ENCODE measurements at regions not wholly inside any gene's neighbourhood (a gene's known extent, or its start where the extent isn't known, plus 50 kb on each side); places are given as distances from the start of the nearest gene placed in this dataset.

DNA sequence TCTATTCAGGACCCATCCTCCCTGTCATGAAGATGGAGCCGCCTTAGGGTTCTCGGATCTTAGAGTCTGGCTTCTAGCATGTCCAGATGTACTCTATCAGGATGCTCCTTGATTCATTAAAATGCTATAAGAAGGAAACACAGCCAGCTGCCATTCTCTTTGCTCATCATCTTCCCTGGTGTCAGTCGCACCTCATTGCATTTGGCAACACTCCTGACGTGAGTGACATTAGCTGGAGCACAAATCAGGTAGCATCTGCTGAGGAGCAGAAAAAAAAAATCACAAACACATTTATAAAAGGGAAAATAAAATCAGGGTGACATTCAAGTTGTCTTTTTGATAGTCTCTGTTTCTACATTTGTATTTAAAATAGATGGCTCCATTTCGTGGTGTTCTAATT, 226.1 kb upstream of the NMUR2 start:
- no TSS peak for BruUV-seq (replicated peaks)
- in situ Hi-C loops (cut with HindIII; ENCODE audit: extremely low pct_ligation_motif_present, low pct_unique_long_range_greater_than_20kb), result no loop called here
- no peak for ATAC-seq

GRCh38 chr5:152632360-152632759, 227.3 kb upstream of the NMUR2 start:
- in situ Hi-C loops (cut with HindIII; ENCODE audit: extremely low pct_ligation_motif_present, low pct_unique_long_range_greater_than_20kb) (no loop called here), intact Hi-C loops (cut with micrococcal nuclease; ENCODE audit: unreplicated experiment) (no loop called here)
- H3K4me3 ChIP-seq (replicated peaks in 1 of 3; ENCODE audit: insufficient read depth in 1 of 3, low read depth in 2 of 3, low read length in 3 of 3), result no peak overlapping the region
- no peaks in the 10 kb centered on the region for H3K79me2 ChIP-seq (ENCODE audit: insufficient read depth, low read length)
- ChIA-PET CTCF (ENCODE audit: low intra/inter-chr PET ratio, low total read pairs) (no interaction called here), POLR2A (no interaction called here)
- DNase-seq (ENCODE audit: low spot score) (no peak), ATAC-seq (no peak), FAIRE-seq (no peak)
- H3K27me3 ChIP-seq (ENCODE audit: control insufficient read depth in 1 of 2, insufficient read depth in 2 of 2, low read length in 2 of 2), result no peaks in the 10 kb centered on the region
- no peak overlapping the region for H2AFZ ChIP-seq (ENCODE audit: low read length)
- no peaks in the 10 kb centered on the region for H3K36me3 ChIP-seq (replicated peaks in 1 of 2; ENCODE audit: control insufficient read depth in 1 of 2, insufficient read depth in 2 of 2, low read length in 2 of 2)
- no peaks in the 10 kb centered on the region for H4K20me1 ChIP-seq (ENCODE audit: insufficient read depth, low read length)
- peaks cover 12% of the 10 kb centered on the region for H3K9me3 ChIP-seq (ENCODE audit: low read length)
- no peak overlapping the region for H3K4me2 ChIP-seq (ENCODE audit: low read depth, low read length)
- 7% methylated on average over 2 of the region's 2 CpGs for WGBS (ENCODE audit: low lambda C conversion rate)
- no peak overlapping the region for H3K9ac ChIP-seq (ENCODE audit: insufficient read depth, low read depth, low read length)
- no peaks in the 10 kb centered on the region for H3K4me1 ChIP-seq (ENCODE audit: insufficient read depth, low read length)
- BruUV-seq (replicated peaks), result no TSS peak
- H3K27ac ChIP-seq (ENCODE audit: extremely low read length, insufficient read depth, low read length), result no peak overlapping the region
- TF ChIP-seq CHD4 (IDR thresholded peaks at IDR 0.05; ENCODE audit: borderline replicate concordance, low read length) (no peak), BATF2 (CRISPR knock-in tag; IDR thresholded peaks at IDR 0.05) (no peak), ZNF496 (CRISPR knock-in tag; IDR thresholded peaks at IDR 0.05; ENCODE audit: insufficient replicate concordance) (no peak), HHEX (CRISPR knock-in tag; IDR thresholded peaks at IDR 0.05) (no peak), TOE1 (CRISPR knock-in tag; IDR thresholded peaks at IDR 0.05) (no peak), ZNF160 (CRISPR knock-in tag; IDR thresholded peaks at IDR 0.05) (no peak), SIX4 (CRISPR knock-in tag; IDR thresholded peaks at IDR 0.05) (no peak), SOX5 (CRISPR knock-in tag; IDR thresholded peaks at IDR 0.05; ENCODE audit: borderline replicate concordance) (no peak), PAX8 (CRISPR knock-in tag; IDR thresholded peaks at IDR 0.05; ENCODE audit: borderline replicate concordance) (no peak), MEF2D (CRISPR knock-in tag; IDR thresholded peaks at IDR 0.05) (no peak), FOXK1 (CRISPR knock-in tag; IDR thresholded peaks at IDR 0.05; ENCODE audit: borderline replicate concordance, low read depth) (no peak)
- TF ChIP-seq, protein P1, sequence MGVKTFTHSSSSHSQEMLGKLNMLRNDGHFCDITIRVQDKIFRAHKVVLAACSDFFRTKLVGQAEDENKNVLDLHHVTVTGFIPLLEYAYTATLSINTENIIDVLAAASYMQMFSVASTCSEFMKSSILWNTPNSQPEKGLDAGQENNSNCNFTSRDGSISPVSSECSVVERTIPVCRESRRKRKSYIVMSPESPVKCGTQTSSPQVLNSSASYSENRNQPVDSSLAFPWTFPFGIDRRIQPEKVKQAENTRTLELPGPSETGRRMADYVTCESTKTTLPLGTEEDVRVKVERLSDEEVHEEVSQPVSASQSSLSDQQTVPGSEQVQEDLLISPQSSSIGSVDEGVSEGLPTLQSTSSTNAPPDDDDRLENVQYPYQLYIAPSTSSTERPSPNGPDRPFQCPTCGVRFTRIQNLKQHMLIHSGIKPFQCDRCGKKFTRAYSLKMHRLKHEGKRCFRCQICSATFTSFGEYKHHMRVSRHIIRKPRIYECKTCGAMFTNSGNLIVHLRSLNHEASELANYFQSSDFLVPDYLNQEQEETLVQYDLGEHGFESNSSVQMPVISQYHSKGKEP (CRISPR knock-in tag; IDR thresholded peaks at IDR 0.05), result no peak
- TF ChIP-seq, protein P2, sequence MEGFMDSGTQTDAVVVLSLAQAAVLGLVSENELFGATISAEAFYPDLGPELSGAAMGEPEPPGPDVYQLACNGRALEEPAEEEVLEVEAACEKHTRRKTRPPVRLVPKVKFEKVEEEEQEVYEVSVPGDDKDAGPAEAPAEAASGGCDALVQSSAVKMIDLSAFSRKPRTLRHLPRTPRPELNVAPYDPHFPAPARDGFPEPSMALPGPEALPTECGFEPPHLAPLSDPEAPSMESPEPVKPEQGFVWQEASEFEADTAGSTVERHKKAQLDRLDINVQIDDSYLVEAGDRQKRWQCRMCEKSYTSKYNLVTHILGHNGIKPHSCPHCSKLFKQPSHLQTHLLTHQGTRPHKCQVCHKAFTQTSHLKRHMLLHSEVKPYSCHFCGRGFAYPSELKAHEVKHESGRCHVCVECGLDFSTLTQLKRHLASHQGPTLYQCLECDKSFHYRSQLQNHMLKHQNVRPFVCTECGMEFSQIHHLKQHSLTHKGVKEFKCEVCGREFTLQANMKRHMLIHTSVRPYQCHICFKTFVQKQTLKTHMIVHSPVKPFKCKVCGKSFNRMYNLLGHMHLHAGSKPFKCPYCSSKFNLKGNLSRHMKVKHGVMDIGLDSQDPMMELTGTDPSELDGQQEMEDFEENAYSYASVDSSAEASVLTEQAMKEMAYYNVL (CRISPR knock-in tag; IDR thresholded peaks at IDR 0.05; ENCODE audit: borderline replicate concordance), result no peak

More for the DNA sequence above, 226.1 kb upstream of the NMUR2 start:
- WGBS (ENCODE audit: low lambda C conversion rate), result 5% methylated on average over 5 of the region's 5 CpGs
- H3K27ac ChIP-seq (ENCODE audit: extremely low read length, insufficient read depth, low read length), result no peak overlapping the region
- H3K4me2 ChIP-seq (ENCODE audit: low read depth, low read length), result no peak overlapping the region
- H3K4me1 ChIP-seq (ENCODE audit: insufficient read depth, low read length), result no peaks in the 10 kb centered on the region
- intact Hi-C loops (cut with micrococcal nuclease; ENCODE audit: unreplicated experiment), result no loop called here
- FAIRE-seq (no peak), DNase-seq (ENCODE audit: low spot score) (no peak)
- no peaks in the 10 kb centered on the region for H3K27me3 ChIP-seq (ENCODE audit: control insufficient read depth in 1 of 2, insufficient read depth in 2 of 2, low read length in 2 of 2)
- ChIA-PET POLR2A (no interaction called here), CTCF (ENCODE audit: low intra/inter-chr PET ratio, low total read pairs) (no interaction called here)
- H3K9ac ChIP-seq (ENCODE audit: insufficient read depth, low read depth, low read length), result no peak overlapping the region
- no peaks in the 10 kb centered on the region for H3K79me2 ChIP-seq (ENCODE audit: insufficient read depth, low read length)
- TF ChIP-seq ZNF572 (CRISPR knock-in tag; IDR thresholded peaks at IDR 0.05) (no peak), SP5 (CRISPR knock-in tag; IDR thresholded peaks at IDR 0.05; ENCODE audit: borderline replicate concordance, low read depth) (no peak), RFXANK (CRISPR knock-in tag; IDR thresholded peaks at IDR 0.05) (no peak), THAP7 (CRISPR knock-in tag; IDR thresholded peaks at IDR 0.05) (no peak)
- H2AFZ ChIP-seq (ENCODE audit: low read length), result no peak overlapping the region
- H3K4me3 ChIP-seq (replicated peaks in 1 of 3; ENCODE audit: insufficient read depth in 1 of 3, low read depth in 2 of 3, low read length in 3 of 3), result no peak overlapping the region
- H4K20me1 ChIP-seq (ENCODE audit: insufficient read depth, low read length), result no peaks in the 10 kb centered on the region
- peaks cover 12% of the 10 kb centered on the region for H3K9me3 ChIP-seq (ENCODE audit: low read length)
- no peaks in the 10 kb centered on the region for H3K36me3 ChIP-seq (replicated peaks in 1 of 2; ENCODE audit: control insufficient read depth in 1 of 2, insufficient read depth in 2 of 2, low read length in 2 of 2)
